Transverse colon (tissue), 3 donors: ENCODE measurements at regions not wholly inside any gene's neighbourhood (a gene's known extent, or its start where the extent isn't known, plus 50 kb on each side); places are given as distances from the start of the nearest gene placed in this dataset.

Source experiments
- EP300 ChIP-seq: sonication (generic); formaldehyde crosslinking; IDR thresholded peaks from one replicate; pipeline ENCODE4 v1.6.1; 2017; ENCODE audit warnings: antibody characterized with exemption, low read depth
- TF ChIP-seq, protein P1 (sequence below), 5 experiments: fragments of 200-600 bp in 3 of 5; fragments of 450-650 bp in 2 of 5; sonication (generic) in 3 of 5; IDR thresholded peaks; 1 replicate in 2 of 5; 2 replicates in 3 of 5; pipeline ENCODE4 v1.5.1; 2016 to 2017; ENCODE audit warnings: antibody characterized with exemption in 5 of 5, inconsistent platforms in 3 of 5, mild to moderate bottlenecking in 2 of 5, moderate library complexity in 1 of 5

- TF ChIP-seq, protein P1, sequence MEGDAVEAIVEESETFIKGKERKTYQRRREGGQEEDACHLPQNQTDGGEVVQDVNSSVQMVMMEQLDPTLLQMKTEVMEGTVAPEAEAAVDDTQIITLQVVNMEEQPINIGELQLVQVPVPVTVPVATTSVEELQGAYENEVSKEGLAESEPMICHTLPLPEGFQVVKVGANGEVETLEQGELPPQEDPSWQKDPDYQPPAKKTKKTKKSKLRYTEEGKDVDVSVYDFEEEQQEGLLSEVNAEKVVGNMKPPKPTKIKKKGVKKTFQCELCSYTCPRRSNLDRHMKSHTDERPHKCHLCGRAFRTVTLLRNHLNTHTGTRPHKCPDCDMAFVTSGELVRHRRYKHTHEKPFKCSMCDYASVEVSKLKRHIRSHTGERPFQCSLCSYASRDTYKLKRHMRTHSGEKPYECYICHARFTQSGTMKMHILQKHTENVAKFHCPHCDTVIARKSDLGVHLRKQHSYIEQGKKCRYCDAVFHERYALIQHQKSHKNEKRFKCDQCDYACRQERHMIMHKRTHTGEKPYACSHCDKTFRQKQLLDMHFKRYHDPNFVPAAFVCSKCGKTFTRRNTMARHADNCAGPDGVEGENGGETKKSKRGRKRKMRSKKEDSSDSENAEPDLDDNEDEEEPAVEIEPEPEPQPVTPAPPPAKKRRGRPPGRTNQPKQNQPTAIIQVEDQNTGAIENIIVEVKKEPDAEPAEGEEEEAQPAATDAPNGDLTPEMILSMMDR (IDR thresholded peaks at IDR 0.05): no peak
- TF ChIP-seq EP300: no peak
Observed at GRCh38 chr4:53889326-53890055, 174.9 kb downstream of the CHIC2 start.
